A549 (cell line): ENCODE measurements at regions not wholly inside any gene's neighbourhood (a gene's known extent, or its start where the extent isn't known, plus 50 kb on each side); places are given as distances from the start of the nearest gene placed in this dataset.

Experiments used
- ATAC-seq, 2 experiments: fragments of 200-7000 bp in 1 of 2; fragments of >200 bp in 1 of 2; cut with Nextera tagmentation in 1 of 2; cut with Tn5 transposase in 1 of 2; 3 replicates each; pipeline versions ENCODE4 v1.8.0 to v1.9.1; 2018 to 2020; ENCODE audit warnings: mild to moderate bottlenecking in 1 of 2, moderate library complexity in 1 of 2
- CTCF ChIA-PET: fragments of 300-600 bp; sonication (Branson Sonifier 250); formaldehyde crosslinking; extraction: SDS; loops from one replicate; lab custom pipeline; 2021; ENCODE audit warnings: antibody characterized with exemption, inconsistent platforms; lab: Yijun Ruan, JAX
- POLR2A ChIA-PET: fragments of 350-600 bp; formaldehyde crosslinking; extraction: SDS; loops from one replicate; lab custom pipeline; 2021; ENCODE audit warnings: antibody characterized with exemption, inconsistent platforms; lab: Yijun Ruan, JAX
- DNase-seq, 2 experiments: peaks; one replicate each; pipeline versions ENCODE4 v3.0.0 to v3.0.0-alpha.2; 2011 to 2016; ENCODE audit warnings: low read depth in 1 of 2, low spot score in 1 of 2
- FAIRE-seq: peaks from 2 replicates; lab custom pipeline; 2011; peaks lifted over from hg19 to GRCh38; lab: Jason Lieb, UNC
- H3K27ac ChIP-seq, 2 experiments: fragments of >200 bp; sonication (Bioruptor Twin); formaldehyde crosslinking; 3 replicates each; pipeline ENCODE4 v1.5.1; 2016 to 2017
- H3K4me1 ChIP-seq: fragments of >200 bp; sonication (Bioruptor Twin); formaldehyde crosslinking; 3 replicates; pipeline ENCODE4 v1.6.1; 2016
- H3K4me2 ChIP-seq: fragments of >200 bp; sonication (Bioruptor Twin); formaldehyde crosslinking; 3 replicates; pipeline ENCODE4 v1.6.1; 2016
- H3K4me3 ChIP-seq: fragments of >200 bp; sonication (Bioruptor Twin); formaldehyde crosslinking; 3 replicates; pipeline ENCODE4 v1.5.1; 2016
- H3K9me3 ChIP-seq: fragments of >200 bp; sonication (Bioruptor Twin); formaldehyde crosslinking; 3 replicates; pipeline ENCODE4 v1.6.1; 2016
- BHLHE40 ChIP-seq: IDR thresholded peaks from 2 replicates; pipeline ENCODE4 v1.6.1; 2012; ENCODE audit warnings: low read depth, low read length, inconsistent platforms
- CBX2 ChIP-seq: fragments of 200-600 bp; sonication (generic); IDR thresholded peaks from 2 replicates; pipeline ENCODE4 v1.6.1; 2016; ENCODE audit warnings: low read depth, mild to moderate bottlenecking, borderline replicate concordance
- CBX8 ChIP-seq: fragments of 200-600 bp; sonication (generic); IDR thresholded peaks from 2 replicates; pipeline ENCODE4 v1.6.1; 2016
- CHD4 ChIP-seq: fragments of 200-600 bp; sonication (generic); IDR thresholded peaks from 2 replicates; pipeline ENCODE4 v1.6.1; 2016; ENCODE audit warnings: antibody characterized with exemption, mild to moderate bottlenecking, borderline replicate concordance
- CTCF ChIP-seq: fragments of >200 bp; sonication (Bioruptor Twin); formaldehyde crosslinking; IDR thresholded peaks from 3 replicates; pipeline ENCODE4 v1.5.1; 2016
- EHF ChIP-seq: fragments of 250-450 bp; sonication (Bioruptor Pico); IDR thresholded peaks from 2 replicates; pipeline ENCODE4 v1.5.0; 2020; ENCODE audit warnings: mild to moderate bottlenecking
- EP300 ChIP-seq, 2 experiments: fragments of >200 bp; sonication (Bioruptor Twin); formaldehyde crosslinking; IDR thresholded peaks; 2 replicates in 1 of 2; 3 replicates in 1 of 2; pipeline ENCODE4 v1.6.1; 2016 to 2017
- FOSB ChIP-seq: fragments of 250-450 bp; sonication (Bioruptor Pico); IDR thresholded peaks from 2 replicates; pipeline ENCODE4 v1.5.0; 2020; ENCODE audit warnings: mild to moderate bottlenecking, moderate library complexity
- FOSL2 ChIP-seq, 2 experiments: fragments of 450-650 bp in 1 of 2; fragments of >200 bp in 1 of 2; sonication (Bioruptor Twin) in 1 of 2; formaldehyde crosslinking; IDR thresholded peaks; 2 replicates each; pipeline versions ENCODE4 v1.5.0 to v1.6.1; 2016 to 2020; ENCODE audit warnings: mild to moderate bottlenecking in 1 of 2, moderate library complexity in 1 of 2
- FOXS1 ChIP-seq: fragments of 250-450 bp; sonication (Bioruptor Pico); IDR thresholded peaks from 2 replicates; pipeline ENCODE4 v1.5.0; 2020; ENCODE audit warnings: mild to moderate bottlenecking, moderate library complexity
- HDAC2 ChIP-seq: fragments of 200-600 bp; sonication (generic); IDR thresholded peaks from 2 replicates; pipeline ENCODE4 v1.6.1; 2016
- HES2 ChIP-seq: fragments of >200 bp; sonication (Bioruptor Twin); formaldehyde crosslinking; IDR thresholded peaks from 2 replicates; pipeline ENCODE4 v1.6.1; 2016
- HEYL ChIP-seq: fragments of 250-450 bp; sonication (Bioruptor Pico); IDR thresholded peaks from 2 replicates; pipeline ENCODE4 v1.8.0; 2021; ENCODE audit warnings: mild to moderate bottlenecking, moderate library complexity
- HOXB5 ChIP-seq: fragments of 250-450 bp; sonication (Bioruptor Pico); IDR thresholded peaks from 2 replicates; pipeline ENCODE4 v1.5.0; 2020; ENCODE audit warnings: mild to moderate bottlenecking, moderate library complexity
- JUN ChIP-seq, 2 experiments: fragments of >200 bp; sonication (Bioruptor Twin); formaldehyde crosslinking; IDR thresholded peaks; 2 replicates in 1 of 2; 3 replicates in 1 of 2; pipeline ENCODE4 v1.6.1; 2016 to 2017
- KDM1A ChIP-seq: fragments of 200-600 bp; sonication (generic); IDR thresholded peaks from 2 replicates; pipeline ENCODE4 v1.6.1; 2016; ENCODE audit warnings: low read depth, mild to moderate bottlenecking
- KDM5A ChIP-seq: fragments of 200-600 bp; sonication (generic); IDR thresholded peaks from 2 replicates; pipeline ENCODE4 v1.6.1; 2016; ENCODE audit warnings: antibody characterized with exemption, mild to moderate bottlenecking
- MAFK ChIP-seq: fragments of 450-650 bp; IDR thresholded peaks from 2 replicates; pipeline ENCODE4 v1.6.1; 2014; ENCODE audit not compliant: partially characterized antibody
- NFE2L2 ChIP-seq: fragments of 150-350 bp; conservative IDR thresholded peaks from 2 replicates; pipeline ENCODE4 v1.6.1; 2014; ENCODE audit warnings: low read length
- NR3C1 ChIP-seq: fragments of >200 bp; sonication (Bioruptor Twin); formaldehyde crosslinking; IDR thresholded peaks from 3 replicates; pipeline ENCODE4 v1.6.1; 2017
- POLR2AphosphoS2 ChIP-seq: conservative IDR thresholded peaks from 2 replicates; pipeline ENCODE4 v1.6.1; 2012; ENCODE audit warnings: low read length, improper control_type of control experiment, inconsistent platforms
- RCOR1 ChIP-seq: fragments of 150-350 bp; IDR thresholded peaks from 2 replicates; pipeline ENCODE4 v1.6.1; 2014; ENCODE audit warnings: antibody characterized with exemption, low read length, low read depth
- USF2 ChIP-seq: fragments of 450-650 bp; IDR thresholded peaks from 2 replicates; pipeline ENCODE4 v1.6.1; 2014; ENCODE audit warnings: antibody characterized with exemption
- ZFP36 ChIP-seq: fragments of 450-650 bp; IDR thresholded peaks from 2 replicates; pipeline ENCODE4 v1.6.1; 2014; ENCODE audit warnings: borderline replicate concordance; ENCODE audit not compliant: partially characterized antibody
- ZSCAN20 ChIP-seq: fragments of 250-450 bp; sonication (Bioruptor Pico); IDR thresholded peaks from 2 replicates; pipeline ENCODE4 v1.8.0; 2022; ENCODE audit warnings: mild to moderate bottlenecking, moderate library complexity
- WGBS: methylation state at CpG from one replicate; pipeline ENCODE4 v1.1.6; 2017; ENCODE audit errors: missing lambda C conversion rate; 5-methylcytosine and 5-hydroxymethylcytosine counted together

- FAIRE-seq (no peak), DNase-seq (no peak), ATAC-seq (no peak)
- TF ChIP-seq EHF (CRISPR knock-in tag) (no peak), ZSCAN20 (no peak), CBX8 (no peak), MAFK (no peak), FOXS1 (CRISPR knock-in tag) (no peak), NR3C1 (no peak), FOSL2 (IDR thresholded peaks at IDR 0.05) (no peak), FOSL2 (CRISPR knock-in tag; IDR thresholded peaks at IDR 0.05) (no peak)
- H3K27ac ChIP-seq, result no peak overlapping the region
- H3K4me3 ChIP-seq, result no peak overlapping the region
- no peaks in the 10 kb centered on the region for H3K4me1 ChIP-seq
- H3K9me3 ChIP-seq, result no peaks in the 10 kb centered on the region
- no peak overlapping the region for H3K4me2 ChIP-seq
- CTCF ChIA-PET, result no interaction called here
- WGBS, result 49% methylated on average over 5 of the region's 5 CpGs
- POLR2A ChIA-PET, result no interaction called here
These were observed 236.0 kb downstream of the MED10 start for GRCh38 chr5:6142353-6142752.

GRCh38 chr5:6140219-6140618, 238.1 kb downstream of the MED10 start:
- WGBS, result 66% methylated on average over 5 of the region's 5 CpGs
- Histone ChIP-seq H3K27ac (no peak overlapping the region), H3K4me3 (no peak overlapping the region), H3K4me1 (no peaks in the 10 kb centered on the region), H3K9me3 (no peaks in the 10 kb centered on the region), H3K4me2 (no peak overlapping the region)
- ATAC-seq, result no peak
- no peak for FAIRE-seq
- ChIA-PET POLR2A (no interaction called here), CTCF (no interaction called here)
- TF ChIP-seq RCOR1 (no peak), POLR2AphosphoS2 (no peak), CBX8 (no peak), FOSB (no peak), CHD4 (no peak), HEYL (CRISPR knock-in tag) (no peak), KDM5A (no peak), HES2 (no peak), EHF (CRISPR knock-in tag) (no peak), CBX2 (no peak), HDAC2 (no peak), KDM1A (no peak), ZFP36 (no peak), BHLHE40 (no peak)
- no peak for DNase-seq

GRCh38 chr5:6135977-6136376, 242.4 kb downstream of the MED10 start:
- TF ChIP-seq JUN (IDR thresholded peaks at IDR 0.05) (no peak), NFE2L2 (no peak), USF2 (no peak), MAFK (no peak), CTCF (no peak), HOXB5 (CRISPR knock-in tag) (no peak), HEYL (CRISPR knock-in tag) (no peak), EP300 (IDR thresholded peaks at IDR 0.05) (no peak)
- DNase-seq, result no peak
- ChIA-PET POLR2A (no interaction called here), CTCF (no interaction called here)
- WGBS, result 30% methylated on average over 5 of the region's 5 CpGs
- no peak for ATAC-seq
- FAIRE-seq, result no peak
- Histone ChIP-seq H3K4me3 (no peak overlapping the region), H3K27ac (no peak overlapping the region), H3K9me3 (no peaks in the 10 kb centered on the region), H3K4me1 (no peaks in the 10 kb centered on the region), H3K4me2 (no peak overlapping the region)
